ENCODE measurements at regions not wholly inside any gene's neighbourhood (a gene's known extent, or its start where the extent isn't known, plus 50 kb on each side); places are given as distances from the start of the nearest gene placed in this dataset.

GRCh38 chr5:119878712-119879111 lies 249.4 kb downstream of the FAM170A start:
- Histone ChIP-seq H3K36me3 (no peaks in the 10 kb centered on the region), H3K27me3 (replicated peaks; ENCODE audit: insufficient read depth) (no peaks in the 10 kb centered on the region), H3K4me3 (no peak overlapping the region), H3K4me1 (replicated peaks) (no peaks in the 10 kb centered on the region), H3K27ac (no peak overlapping the region), H3K9me3 (no peaks in the 10 kb centered on the region)
- no peak for DNase-seq (ENCODE audit: low spot score)
- WGBS = 35% methylated on average over 2 of the region's 2 CpGs
- TF ChIP-seq POLR2A (IDR thresholded peaks at IDR 0.05) (no peak), CTCF (IDR thresholded peaks at IDR 0.05) (no peak), POLR2AphosphoS5 (IDR thresholded peaks at IDR 0.05) (no peak)
- intact Hi-C loops (cut with DNase I) = no loop called here

GRCh38 chr5:119879446-119879845 lies 250.1 kb downstream of the FAM170A start:
- no peaks in the 10 kb centered on the region for H3K36me3 ChIP-seq
- no peaks in the 10 kb centered on the region for H3K4me1 ChIP-seq (replicated peaks)
- TF ChIP-seq POLR2AphosphoS5 (IDR thresholded peaks at IDR 0.05) = no peak
- TF ChIP-seq POLR2A (IDR thresholded peaks at IDR 0.05) = no peak
- no peak for TF ChIP-seq CTCF (IDR thresholded peaks at IDR 0.05)
- no peaks in the 10 kb centered on the region for H3K27me3 ChIP-seq (replicated peaks; ENCODE audit: insufficient read depth)
- intact Hi-C loops (cut with DNase I) = no loop called here
- DNase-seq (ENCODE audit: low spot score) = no peak
- WGBS = 48% methylated on average over 2 of the region's 2 CpGs
- H3K4me3 ChIP-seq = no peak overlapping the region
- no peaks in the 10 kb centered on the region for H3K9me3 ChIP-seq
- H3K27ac ChIP-seq = no peak overlapping the region

GRCh38 chr5:119895066-119895465 lies 265.7 kb downstream of the FAM170A start:
- 100% methylated on average over 2 of the region's 2 CpGs for WGBS
- Histone ChIP-seq H3K4me3 (no peak overlapping the region), H3K9me3 (no peaks in the 10 kb centered on the region), H3K4me1 (replicated peaks) (no peaks in the 10 kb centered on the region), H3K27ac (no peak overlapping the region), H3K36me3 (no peaks in the 10 kb centered on the region), H3K27me3 (replicated peaks; ENCODE audit: insufficient read depth) (no peaks in the 10 kb centered on the region)
- intact Hi-C loops (cut with DNase I) = no loop called here
- TF ChIP-seq POLR2AphosphoS5 (IDR thresholded peaks at IDR 0.05) (no peak), POLR2A (IDR thresholded peaks at IDR 0.05) (no peak), CTCF (IDR thresholded peaks at IDR 0.05) (no peak)
- no peak for DNase-seq (ENCODE audit: low spot score)

GRCh38 chr5:119896826-119897536 lies 267.6 kb downstream of the FAM170A start:
- Histone ChIP-seq H3K4me3 (no peak overlapping the region), H3K36me3 (no peaks in the 10 kb centered on the region), H3K27ac (no peak overlapping the region), H3K4me1 (replicated peaks) (no peaks in the 10 kb centered on the region), H3K27me3 (replicated peaks; ENCODE audit: insufficient read depth) (no peaks in the 10 kb centered on the region), H3K9me3 (no peaks in the 10 kb centered on the region)
- no peak for DNase-seq (ENCODE audit: low spot score)
- WGBS = 93% methylated on average over 2 of the region's 2 CpGs
- intact Hi-C loops (cut with DNase I) = no loop called here
- TF ChIP-seq POLR2A (IDR thresholded peaks at IDR 0.05) = no peak
- no peak for TF ChIP-seq POLR2AphosphoS5 (IDR thresholded peaks at IDR 0.05)
- TF ChIP-seq CTCF (IDR thresholded peaks at IDR 0.05) = no peak
